Breast epithelium (tissue), 4 donors: ENCODE measurements at regions not wholly inside any gene's neighbourhood (a gene's known extent, or its start where the extent isn't known, plus 50 kb on each side); places are given as distances from the start of the nearest gene placed in this dataset.

ENCODE experiments used
- DNase-seq, 2 donors: peaks; one replicate each; pipeline ENCODE4 v3.0.0-alpha.2; 2019; ENCODE audit warnings: low spot score in 2 of 2
- H3K27ac ChIP-seq, 2 donors: fragments of 200-600 bp; sonication (generic) in 1 of 2; one replicate each; pipeline ENCODE4 v1.5.1; 2016 to 2019; ENCODE audit warnings: mild to moderate bottlenecking in 1 of 2
- H3K27me3 ChIP-seq, 2 donors: fragments of 200-600 bp; sonication (generic) in 1 of 2; one replicate each; pipeline versions ENCODE4 v1.5.1 to v1.6.0; 2017 to 2019; ENCODE audit warnings: control low read depth in 1 of 2, mild to moderate bottlenecking in 1 of 2
- H3K36me3 ChIP-seq: fragments of 200-600 bp; one replicate; pipeline ENCODE4 v1.5.1; 2019
- H3K4me1 ChIP-seq, 2 donors: fragments of 200-600 bp; sonication (generic); one replicate each; pipeline ENCODE4 v1.5.1; 2016 to 2019; ENCODE audit warnings: control low read depth in 1 of 2
- H3K4me3 ChIP-seq, 3 donors: fragments of 200-600 bp; sonication (generic); 1 replicate in 2 of 3; 2 replicates in 1 of 3; pipeline ENCODE4 v1.5.1; 2016 to 2019; ENCODE audit warnings: mild to moderate bottlenecking in 3 of 3, moderate library complexity in 2 of 3
- H3K9me3 ChIP-seq, 2 donors: fragments of 200-600 bp; sonication (generic) in 1 of 2; one replicate each; pipeline ENCODE4 v1.5.1; 2016 to 2019; ENCODE audit warnings: control low read depth in 1 of 2
- CTCF ChIP-seq, 3 donors: fragments of 450-650 bp; IDR thresholded peaks; one replicate each; pipeline ENCODE4 v1.5.1; 2016 to 2017; ENCODE audit warnings: antibody characterized with exemption in 3 of 3, mild to moderate bottlenecking in 3 of 3, moderate library complexity in 3 of 3
- POLR2A ChIP-seq: fragments of 450-650 bp; IDR thresholded peaks from one replicate; pipeline ENCODE4 v1.6.1; 2016; ENCODE audit warnings: antibody characterized with exemption, mild to moderate bottlenecking, moderate library complexity
- POLR2AphosphoS5 ChIP-seq, 3 donors: sonication (generic); formaldehyde crosslinking; IDR thresholded peaks; one replicate each; pipeline ENCODE4 v1.6.1; 2017; ENCODE audit warnings: antibody characterized with exemption in 3 of 3
- intact Hi-C: fragments of 100-400 bp; cut with DNase I; formaldehyde crosslinking; loops from one replicate; pipeline ENCODE4 v1.15.1; 2023; ENCODE audit warnings: low total_unique reads

- Histone ChIP-seq H3K9me3 (no peaks in the 10 kb centered on the region), H3K36me3 (no peaks in the 10 kb centered on the region), H3K27me3 (no peaks in the 10 kb centered on the region), H3K27ac (no peak overlapping the region), H3K4me3 (no peak overlapping the region), H3K4me1 (no peaks in the 10 kb centered on the region)
- TF ChIP-seq POLR2A (no peak), POLR2AphosphoS5 (IDR thresholded peaks at IDR 0.05) (no peak), CTCF (IDR thresholded peaks at IDR 0.05) (no peak)
- intact Hi-C loops, result no loop called here
- DNase-seq, result no peak
Measured at GRCh38 chr2:76120176-76120575, 409.5 kb upstream of the GCFC2 start.

GRCh38 chr2:76089683-76090082 is 379.0 kb upstream of the GCFC2 start:
- DNase-seq, result no peak
- TF ChIP-seq CTCF (IDR thresholded peaks at IDR 0.05), result no peak
- no peak for TF ChIP-seq POLR2AphosphoS5 (IDR thresholded peaks at IDR 0.05)
- no peak for TF ChIP-seq POLR2A
- intact Hi-C loops, result no loop called here

GRCh38 chr2:76083248-76083647 is 372.5 kb upstream of the GCFC2 start:
- no peak overlapping the region for H3K27ac ChIP-seq
- no peaks in the 10 kb centered on the region for H3K27me3 ChIP-seq
- no peak overlapping the region for H3K4me3 ChIP-seq
- DNase-seq, result no peak
- H3K36me3 ChIP-seq, result no peaks in the 10 kb centered on the region
- H3K9me3 ChIP-seq, result no peaks in the 10 kb centered on the region
- H3K4me1 ChIP-seq, result no peaks in the 10 kb centered on the region
- TF ChIP-seq POLR2A (no peak), POLR2AphosphoS5 (IDR thresholded peaks at IDR 0.05) (no peak), CTCF (IDR thresholded peaks at IDR 0.05) (no peak)
- intact Hi-C loops, result no loop called here

More at GRCh38 chr2:76089683-76090082, 379.0 kb upstream of the GCFC2 start:
- Histone ChIP-seq H3K27me3 (no peaks in the 10 kb centered on the region), H3K4me3 (no peak overlapping the region), H3K36me3 (no peaks in the 10 kb centered on the region), H3K4me1 (no peaks in the 10 kb centered on the region), H3K27ac (no peak overlapping the region), H3K9me3 (no peaks in the 10 kb centered on the region)

- intact Hi-C loops, result no loop called here
Measured at GRCh38 chr2:76082509-76082908, 371.8 kb upstream of the GCFC2 start.

GRCh38 chr2:76080154-76080553 is 369.4 kb upstream of the GCFC2 start:
- Histone ChIP-seq H3K4me3 (no peak overlapping the region), H3K27me3 (no peaks in the 10 kb centered on the region), H3K27ac (no peak overlapping the region), H3K36me3 (no peaks in the 10 kb centered on the region), H3K4me1 (no peaks in the 10 kb centered on the region), H3K9me3 (no peaks in the 10 kb centered on the region)
- intact Hi-C loops, result no loop called here
- no peak for DNase-seq
- no peak for TF ChIP-seq POLR2AphosphoS5 (IDR thresholded peaks at IDR 0.05)
- TF ChIP-seq POLR2A, result no peak
- TF ChIP-seq CTCF (IDR thresholded peaks at IDR 0.05), result no peak

More at GRCh38 chr2:76082509-76082908, 371.8 kb upstream of the GCFC2 start:
- DNase-seq, result no peak
- no peaks in the 10 kb centered on the region for H3K36me3 ChIP-seq
- no peaks in the 10 kb centered on the region for H3K9me3 ChIP-seq
- no peaks in the 10 kb centered on the region for H3K27me3 ChIP-seq
- no peaks in the 10 kb centered on the region for H3K4me1 ChIP-seq
- H3K27ac ChIP-seq, result no peak overlapping the region
- no peak overlapping the region for H3K4me3 ChIP-seq
- TF ChIP-seq POLR2A (no peak), POLR2AphosphoS5 (IDR thresholded peaks at IDR 0.05) (no peak), CTCF (IDR thresholded peaks at IDR 0.05) (no peak)
